GM18909 (cell line): ENCODE measurements at regions not wholly inside any gene's neighbourhood (a gene's known extent, or its start where the extent isn't known, plus 50 kb on each side); places are given as distances from the start of the nearest gene placed in this dataset.

ENCODE experiments used
- ATAC-seq: cut with Tn5 transposase; IDR thresholded peaks from one replicate; pipeline ENCODE4 v1.9.1; 2021; ENCODE audit warnings: mild to moderate bottlenecking; ENCODE audit not compliant: unreplicated experiment, poor library complexity

DNA sequence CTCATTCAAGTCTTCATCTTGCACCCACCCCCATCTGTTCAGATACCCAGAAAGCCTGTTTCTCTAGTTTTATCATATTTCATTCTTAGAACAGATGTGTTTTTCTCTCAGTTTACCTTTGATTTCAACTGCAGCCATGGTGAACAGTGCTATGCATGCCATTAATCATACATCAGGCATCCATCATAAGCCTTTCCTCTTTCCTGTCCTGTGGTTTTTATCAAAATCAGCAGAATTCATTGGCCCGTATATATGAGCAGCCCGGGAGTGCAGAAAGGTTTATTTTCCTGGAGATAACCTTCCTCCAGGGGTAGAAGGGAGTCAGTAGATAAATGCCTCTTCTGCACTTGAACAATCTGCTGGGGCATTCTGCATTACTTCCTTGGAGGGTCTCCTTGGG, 65.7 kb downstream of the IL21 start:
- ATAC-seq = no peak

DNA sequence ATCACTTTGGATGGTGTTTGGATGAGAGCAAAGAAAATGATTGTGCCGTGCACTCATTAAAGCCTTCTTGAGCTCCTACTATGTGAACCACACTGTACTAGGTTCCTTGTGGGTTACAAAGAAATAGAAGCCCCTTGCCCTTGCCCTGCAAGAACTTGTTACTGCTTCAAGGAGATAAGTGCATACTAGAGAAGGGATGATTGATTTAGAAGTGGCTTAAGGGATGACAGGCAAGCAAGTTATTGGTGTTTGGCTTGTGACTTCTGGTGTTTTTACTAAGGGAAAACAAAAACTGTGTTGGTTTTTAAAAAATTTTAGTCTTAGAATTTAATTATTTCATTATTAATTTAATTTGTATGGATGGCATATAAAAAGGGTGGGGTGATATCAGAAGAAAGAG, 67.4 kb downstream of the IL21 start:
- no peak for ATAC-seq

DNA sequence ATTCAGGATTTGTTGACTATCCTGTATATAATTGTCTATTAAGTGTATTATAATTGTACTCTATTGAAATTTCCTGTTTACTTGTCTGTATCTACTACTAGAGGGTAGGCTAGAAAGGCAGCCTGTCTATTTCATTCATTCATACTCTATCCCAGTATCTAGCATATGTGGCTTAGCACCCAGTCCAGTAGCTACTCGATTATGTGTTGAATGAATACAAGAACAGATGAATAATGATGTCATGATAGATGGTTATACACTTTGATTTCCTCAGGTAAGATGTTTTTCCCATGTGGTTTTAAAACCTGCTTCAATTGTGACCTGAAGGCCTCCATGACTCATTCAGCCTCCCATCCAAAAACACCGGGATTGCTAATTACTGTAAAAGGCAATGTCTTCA, 68.0 kb downstream of the IL21 start:
- ATAC-seq = no peak

DNA sequence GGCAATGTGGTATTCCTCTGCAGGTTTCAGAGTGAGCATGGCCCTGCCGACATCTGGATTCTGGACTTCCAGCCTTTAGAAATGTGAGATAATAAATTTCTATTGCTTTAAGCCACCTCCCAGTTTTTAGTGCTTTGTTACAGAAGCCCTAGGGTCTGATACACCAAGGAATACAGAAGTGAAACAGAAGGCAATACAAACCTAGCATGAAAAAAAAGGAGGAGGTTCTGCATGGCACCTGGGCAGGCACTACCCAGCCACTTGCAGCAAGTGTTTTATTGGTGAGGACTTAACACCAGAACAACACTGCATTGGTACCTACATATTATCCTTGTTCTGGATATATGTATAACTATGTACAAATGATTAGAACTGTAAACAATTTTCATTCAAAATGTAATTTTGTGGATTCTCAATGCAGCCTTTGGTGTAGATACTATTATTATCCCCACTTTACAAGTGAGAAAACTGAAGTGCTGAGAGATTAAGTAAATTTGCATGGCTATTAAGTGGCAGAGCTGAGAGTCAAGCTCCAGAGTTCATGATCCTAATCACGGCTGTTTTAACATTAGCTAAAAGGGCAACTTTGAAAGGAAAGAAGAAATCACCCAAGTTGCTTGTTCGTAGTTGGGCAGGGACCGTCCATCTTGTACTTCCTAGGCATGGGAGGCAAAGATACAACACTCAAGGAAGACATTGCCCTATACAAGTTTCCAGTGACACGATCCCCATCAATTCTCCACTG, 71.8 kb downstream of the IL21 start:
- ATAC-seq = no peak

DNA sequence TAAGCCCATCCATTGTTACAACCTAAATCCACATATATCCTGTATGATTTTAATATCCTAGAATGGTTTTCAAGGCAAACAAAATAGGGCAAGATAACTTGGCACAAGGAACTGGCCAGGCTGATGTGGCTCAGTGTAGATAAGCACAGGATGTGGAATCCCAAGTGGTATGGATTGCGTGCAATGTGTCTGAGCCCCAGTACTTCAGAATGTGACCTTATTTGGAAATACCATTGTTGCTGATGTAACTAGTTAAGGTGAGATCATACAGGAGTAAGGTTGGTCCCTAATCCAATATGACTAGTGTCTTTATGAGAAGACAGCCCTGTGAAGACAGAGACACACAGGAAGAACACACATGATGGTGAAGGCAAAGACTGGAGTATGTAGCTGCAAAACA, 72.4 kb downstream of the IL21 start:
- no peak for ATAC-seq

DNA sequence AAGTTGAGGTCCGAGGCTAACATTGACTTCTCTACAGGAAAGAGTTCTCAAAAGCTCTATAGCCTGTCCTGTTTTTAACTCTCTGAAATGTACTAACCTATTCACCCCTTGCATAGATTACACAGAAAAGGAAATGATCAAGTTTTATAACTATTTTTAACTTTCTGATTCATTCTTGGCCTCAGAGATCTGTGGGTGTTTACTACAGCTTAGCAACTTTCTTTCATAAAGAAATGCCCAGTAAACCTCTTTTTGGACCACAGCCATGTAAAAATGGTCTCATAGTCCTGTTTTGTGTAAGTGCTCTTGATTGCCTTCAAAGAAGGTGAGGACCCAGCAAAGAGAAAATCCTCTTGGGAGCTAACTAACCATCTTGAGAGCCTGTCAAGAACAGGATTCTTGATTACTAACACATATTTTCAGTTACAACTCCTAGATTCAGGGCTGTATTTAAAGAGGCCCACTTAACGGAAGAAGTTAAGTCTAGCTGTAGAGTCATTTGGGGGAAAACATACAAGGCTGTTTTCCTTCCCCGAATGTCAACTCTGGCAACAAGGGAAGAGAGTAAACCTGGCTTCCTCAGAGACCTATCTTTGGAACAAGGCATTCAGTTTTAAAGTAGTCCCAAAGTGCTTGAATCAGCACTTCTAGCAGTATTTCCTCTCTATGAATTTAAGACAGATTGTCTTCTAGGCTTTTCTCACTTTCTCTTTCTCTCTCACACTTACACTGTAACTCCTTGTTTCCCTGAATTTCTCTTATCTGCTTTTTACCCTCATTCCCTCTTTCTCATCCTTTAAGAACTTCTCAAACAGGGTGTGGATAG, 78.2 kb downstream of the IL21 start:
- ATAC-seq = peak; percentile 92

DNA sequence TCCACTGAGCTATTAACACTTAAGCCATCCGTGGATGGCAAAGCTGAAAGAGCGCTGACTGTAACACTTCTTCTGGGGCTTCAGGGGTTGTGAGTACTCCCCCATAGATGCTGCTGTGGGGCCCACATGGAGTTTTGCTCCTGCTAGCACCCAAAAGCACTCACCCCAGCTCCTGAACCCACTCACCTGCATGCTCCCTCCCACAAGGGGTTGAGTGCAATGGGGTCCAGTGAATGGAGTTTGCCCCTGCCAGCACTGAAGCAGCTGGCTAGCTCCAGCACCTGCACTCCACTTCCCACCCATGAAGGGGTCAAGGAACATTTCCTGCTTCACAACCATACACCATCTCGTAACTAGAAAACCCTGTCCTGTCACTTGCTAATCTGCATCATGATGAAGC, 78.9 kb downstream of the IL21 start:
- peak; percentile 30 for ATAC-seq

DNA sequence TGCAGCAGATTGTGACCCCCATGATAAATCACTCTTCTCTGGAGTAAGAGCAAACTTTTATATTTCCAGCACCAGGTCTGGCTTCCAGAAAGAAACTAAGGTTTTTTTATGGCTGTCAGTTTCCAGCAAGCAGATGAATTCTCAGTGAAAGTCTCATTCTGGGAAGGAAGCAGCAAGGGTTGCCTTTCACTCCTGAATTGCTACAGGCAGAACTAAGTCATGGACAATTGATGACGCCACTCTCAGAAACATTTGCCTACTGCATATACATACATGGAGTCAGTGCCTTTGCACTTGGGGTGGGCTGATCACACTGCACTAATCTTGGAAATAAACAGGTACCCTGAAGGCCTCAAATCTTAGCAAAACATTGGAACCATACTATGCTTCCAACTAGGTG, 80.0 kb downstream of the IL21 start:
- ATAC-seq = no peak

DNA sequence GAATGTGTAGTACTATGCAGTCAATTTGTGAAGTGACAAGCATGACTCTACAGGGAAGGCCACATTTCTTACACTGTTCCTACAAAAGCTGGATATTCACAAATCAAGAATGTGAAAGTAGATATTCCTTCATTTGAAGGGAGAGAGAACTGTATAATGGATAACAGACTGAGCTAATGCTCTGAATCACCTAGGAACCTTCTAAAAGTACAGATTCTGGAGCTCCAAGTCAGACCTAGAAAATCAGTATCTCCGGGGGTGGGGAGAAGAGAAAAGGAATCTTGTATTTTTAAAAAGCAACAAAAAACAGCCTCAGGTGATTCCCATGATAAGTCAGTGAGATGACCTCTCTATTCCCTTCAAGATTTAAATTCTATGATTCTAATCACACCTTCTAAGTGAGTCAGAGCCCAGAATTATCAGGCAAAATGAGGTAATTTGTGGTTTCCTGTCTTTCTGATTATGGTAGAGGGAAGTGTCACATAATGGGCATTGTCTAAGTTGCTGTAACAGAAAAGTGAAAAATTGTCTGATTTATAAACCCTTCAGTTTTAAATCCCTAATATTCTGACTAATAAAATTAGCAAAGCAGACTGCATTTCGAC, 80.9 kb downstream of the IL21 start:
- ATAC-seq = no peak

DNA sequence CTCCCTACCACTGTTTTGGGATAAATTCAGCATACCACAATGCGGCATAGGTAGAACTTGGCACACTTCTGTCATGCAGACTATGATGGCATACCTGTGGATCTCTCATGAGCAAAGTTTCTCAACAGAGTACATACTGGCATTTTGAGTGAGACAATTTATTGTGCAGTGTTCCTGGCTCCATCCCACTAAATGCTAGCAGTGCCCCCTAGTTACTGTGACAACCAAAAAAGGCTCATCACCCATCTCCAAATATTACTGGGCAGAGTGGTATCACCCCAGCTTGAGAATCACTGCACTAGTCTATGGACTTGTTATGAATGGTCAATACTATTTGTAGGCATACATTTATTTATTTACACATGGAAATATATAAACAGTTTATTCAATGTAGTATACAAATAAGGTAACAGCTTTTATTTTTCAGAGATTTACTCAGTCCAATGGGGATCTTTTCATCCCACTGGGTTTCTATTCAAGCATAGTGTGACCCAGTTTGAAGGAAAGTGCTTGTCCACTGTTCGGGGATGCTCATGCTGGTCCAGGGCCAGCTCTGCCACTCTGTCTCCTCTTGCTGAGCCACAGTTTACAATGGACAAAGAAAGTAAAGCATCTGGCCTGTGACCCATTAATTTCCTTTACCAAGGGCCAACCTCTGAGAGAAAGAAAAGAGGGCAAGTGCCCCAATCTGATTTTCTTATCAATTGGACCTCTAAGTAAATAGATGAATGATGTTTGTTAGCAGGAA, 81.0 kb upstream of the IL2 start:
- no peak for ATAC-seq

DNA sequence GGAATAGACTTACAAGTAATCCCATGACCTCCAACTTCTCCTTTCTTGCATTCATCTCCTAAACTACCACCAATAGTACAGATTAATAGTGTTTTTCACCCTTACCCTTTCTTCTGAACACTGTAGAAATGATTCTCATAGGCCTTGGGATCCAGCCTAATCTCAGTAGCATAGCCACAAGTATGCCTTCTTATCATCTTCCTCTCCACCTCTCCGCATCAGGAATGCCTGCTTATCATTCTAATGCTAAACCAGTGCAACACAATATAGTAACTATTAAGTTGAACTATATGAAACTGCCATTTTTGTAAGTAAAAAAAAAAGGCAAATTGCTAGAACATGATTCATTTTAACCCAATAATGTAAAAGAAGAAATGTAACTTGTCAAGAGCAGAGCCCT, 79.5 kb upstream of the IL2 start:
- no peak for ATAC-seq

DNA sequence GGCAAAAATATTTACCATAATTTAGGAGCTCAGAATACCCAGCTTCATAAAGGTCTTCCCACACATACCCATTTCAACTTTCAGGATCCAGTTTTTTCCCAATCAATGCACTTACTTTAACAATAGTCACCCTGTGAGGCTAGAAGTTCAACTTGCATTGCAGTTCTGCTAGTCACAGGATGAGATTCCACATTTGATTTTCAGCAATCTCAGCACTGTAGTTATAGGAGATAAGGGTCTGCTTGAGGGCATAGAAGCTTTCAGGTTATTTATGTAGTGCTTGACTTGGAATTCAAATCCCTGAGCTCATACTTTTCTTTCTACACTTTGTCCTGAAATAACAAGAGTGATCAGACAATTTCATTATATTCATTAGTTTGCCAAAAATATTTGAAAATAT, 78.3 kb upstream of the IL2 start:
- no peak for ATAC-seq

DNA sequence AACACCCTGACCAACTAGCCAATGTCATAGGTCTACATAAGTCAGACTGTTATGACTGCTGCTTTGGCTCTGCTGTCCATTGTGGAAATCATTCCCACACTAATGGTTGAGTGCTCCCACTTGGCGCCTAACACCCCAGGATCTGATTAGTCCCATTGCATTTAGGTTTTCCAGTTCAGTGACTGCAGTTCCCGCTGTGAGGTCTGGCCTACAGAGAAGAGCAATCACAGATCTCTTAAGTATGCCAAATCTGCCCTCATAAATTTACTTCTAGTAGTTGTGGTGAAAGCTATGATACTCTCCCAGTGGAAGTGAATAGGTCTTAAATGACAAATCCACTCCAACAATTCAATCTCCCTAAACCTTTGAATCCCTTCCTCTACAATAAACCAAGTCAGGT, 77.3 kb upstream of the IL2 start:
- no peak for ATAC-seq

DNA sequence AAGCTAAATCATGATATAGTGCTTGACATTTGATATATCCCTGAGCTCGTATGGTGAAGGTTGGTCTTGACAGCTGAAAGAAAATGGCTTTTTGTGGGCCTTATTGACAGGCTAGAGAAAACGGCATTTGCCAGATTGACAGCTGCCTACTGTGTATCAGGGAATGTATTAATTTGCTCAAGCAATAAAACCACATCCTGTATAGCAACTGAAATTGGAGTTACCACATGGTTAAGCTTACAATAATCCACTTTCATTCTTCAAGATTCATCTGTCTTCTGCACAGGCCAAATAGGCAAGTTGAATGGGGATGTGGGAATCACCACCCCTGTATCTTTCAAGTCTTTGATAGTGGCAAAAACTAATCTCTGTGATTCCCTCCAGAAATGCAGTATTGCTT, 76.2 kb upstream of the IL2 start:
- no peak for ATAC-seq

DNA sequence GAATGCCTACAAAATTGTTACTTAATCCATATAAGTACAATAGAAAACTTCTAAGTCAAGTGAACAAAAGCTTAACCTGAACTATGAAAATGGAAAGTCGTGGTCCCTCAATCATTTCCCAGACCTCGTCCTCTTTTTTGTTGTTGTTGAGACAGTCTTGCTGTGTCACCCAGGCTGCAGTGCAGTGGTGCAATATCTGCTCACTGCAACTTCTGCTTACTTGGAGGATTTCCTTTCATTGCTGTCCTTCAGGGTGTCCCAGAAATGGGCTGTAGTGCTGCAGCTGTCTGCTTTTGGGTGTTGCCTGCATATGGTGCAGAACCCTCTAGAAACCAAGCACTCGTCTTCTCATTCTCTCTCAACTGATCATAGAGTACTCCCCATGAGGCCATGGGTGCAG, 75.0 kb upstream of the IL2 start:
- ATAC-seq = no peak

DNA sequence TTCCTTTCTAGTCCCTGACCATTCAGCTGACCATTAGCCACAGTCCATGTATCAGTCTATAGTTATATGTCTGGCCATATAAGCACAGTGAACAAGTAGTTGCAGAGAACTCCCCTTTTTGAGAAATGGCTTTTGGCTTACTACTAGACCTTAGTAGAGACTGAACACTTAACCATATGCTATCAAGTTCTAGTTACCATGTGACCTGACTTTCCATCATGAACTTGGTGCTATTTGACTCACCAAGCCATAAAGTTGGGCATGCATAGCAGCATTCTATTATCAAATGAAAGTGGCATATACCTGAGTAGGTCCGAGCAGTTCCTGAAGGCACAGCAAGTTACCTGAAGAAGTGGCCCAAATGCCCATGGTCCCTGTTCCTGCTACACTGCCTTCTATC, 74.5 kb upstream of the IL2 start:
- ATAC-seq = no peak

DNA sequence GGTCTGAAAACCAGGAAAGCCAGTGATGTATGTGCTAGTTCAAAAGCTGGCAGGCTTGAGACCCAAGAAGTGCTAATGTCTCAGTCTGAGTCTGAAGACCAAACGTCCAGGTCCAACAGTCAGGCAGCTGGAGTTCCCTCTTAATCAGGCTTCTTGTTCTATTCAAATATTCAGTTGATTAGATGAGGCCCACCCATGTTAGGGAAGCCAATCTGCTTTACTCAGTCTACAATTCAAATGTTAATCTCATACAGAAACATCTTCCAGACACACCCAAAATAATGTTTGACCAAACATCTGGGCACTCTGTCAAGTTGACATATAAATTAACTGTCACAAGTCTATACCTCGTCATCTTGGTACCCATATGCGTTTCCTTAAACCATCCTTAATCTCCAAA, 72.4 kb upstream of the IL2 start:
- ATAC-seq = no peak

DNA sequence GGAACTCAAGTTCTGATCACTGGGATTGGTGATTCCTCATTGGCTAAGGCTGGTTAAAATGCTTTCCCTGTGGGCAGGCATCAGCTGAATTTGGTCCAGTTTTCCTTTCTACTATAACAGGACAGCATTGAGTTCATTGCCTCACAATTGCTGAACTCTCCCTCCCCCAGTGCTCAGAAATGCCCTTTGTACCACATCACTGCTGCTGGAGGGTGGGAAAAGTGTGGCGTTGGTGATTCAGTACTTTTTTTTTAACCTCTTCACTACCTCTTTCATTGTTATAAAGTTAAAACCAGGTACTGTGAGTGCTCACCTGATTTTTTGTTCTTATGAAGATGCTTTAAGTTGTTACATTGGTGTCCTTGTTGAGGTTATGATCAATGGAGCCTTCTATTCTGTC, 69.3 kb upstream of the IL2 start:
- ATAC-seq = no peak

DNA sequence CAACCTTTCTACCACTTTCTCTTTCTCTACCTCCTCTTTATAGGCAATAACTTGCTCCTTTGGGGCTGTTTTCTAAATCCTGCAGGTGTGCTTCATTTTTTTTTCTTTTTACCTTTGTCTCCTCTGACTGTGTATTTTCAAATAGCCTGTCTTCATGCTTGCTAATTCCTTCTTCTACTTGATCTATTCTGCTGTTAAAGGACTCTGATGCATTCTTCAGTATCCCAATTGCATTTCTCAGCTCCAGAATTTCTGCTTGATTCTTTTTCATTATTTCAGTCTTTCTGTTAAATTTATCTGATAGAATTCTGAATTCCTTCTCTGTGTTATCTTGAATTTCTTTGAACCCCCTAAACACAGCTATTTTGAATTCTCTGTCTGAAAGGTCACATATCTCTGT, 67.7 kb upstream of the IL2 start:
- ATAC-seq = no peak

DNA sequence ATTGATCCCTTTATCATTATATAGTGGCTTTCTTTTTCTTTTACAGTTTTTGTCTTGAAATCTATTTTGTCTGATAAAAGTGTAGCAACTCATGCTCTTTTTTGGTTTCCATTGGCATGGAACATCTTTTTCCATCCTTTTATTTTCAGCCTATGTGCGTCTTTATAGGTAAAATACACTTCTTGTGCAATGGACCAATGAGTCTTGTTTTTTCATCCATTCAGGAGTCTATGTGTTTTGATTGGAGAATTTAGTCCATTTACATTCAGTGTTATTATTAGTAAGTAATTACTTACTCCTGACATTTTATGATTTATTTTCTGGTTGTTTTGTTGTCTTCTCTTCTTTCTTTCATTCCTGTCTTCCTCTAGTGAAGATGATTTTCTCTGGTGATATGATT, 66.4 kb upstream of the IL2 start:
- ATAC-seq = no peak

DNA sequence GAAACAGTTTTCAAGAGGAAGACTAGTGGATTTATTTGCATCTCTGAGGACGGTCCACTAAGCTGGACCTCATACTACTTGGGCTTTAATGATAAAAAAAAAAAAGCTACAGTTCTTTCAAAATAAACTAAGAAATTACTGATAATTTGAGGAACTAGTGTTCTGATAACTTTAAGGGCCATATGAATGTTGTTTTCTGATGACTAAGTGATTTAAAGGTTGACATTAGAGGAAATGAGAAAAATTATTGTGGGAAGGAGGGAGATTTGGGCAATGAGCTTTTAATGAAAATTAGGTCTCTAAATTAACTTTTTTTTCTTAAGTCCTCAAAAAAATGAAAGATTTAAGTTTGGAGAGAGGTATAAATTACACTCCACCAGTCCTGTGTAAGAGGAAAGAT, 60.8 kb upstream of the IL2 start:
- ATAC-seq = no peak
